HEK293 (cell line): ENCODE measurements at regions not wholly inside any gene's neighbourhood (a gene's known extent, or its start where the extent isn't known, plus 50 kb on each side); places are given as distances from the start of the nearest gene placed in this dataset.

Experiments
- CTCF ChIA-PET: fragments of 350-600 bp; formaldehyde crosslinking; extraction: SDS; loops from one replicate; lab custom pipeline; 2021; ENCODE audit warnings: antibody characterized with exemption; lab: Yijun Ruan, JAX
- POLR2A ChIA-PET: fragments of 300-600 bp; formaldehyde crosslinking; extraction: SDS; loops from one replicate; lab custom pipeline; 2020; ENCODE audit warnings: antibody characterized with exemption, inconsistent platforms; lab: Yijun Ruan, JAX
- H3K27ac ChIP-seq: fragments of 200-500 bp; sonication (Bioruptor generic); 2 replicates; pipeline ENCODE4 v1.5.1; 2014; ENCODE audit warnings: low read depth, low read length, control low read depth, inconsistent platforms; ENCODE audit errors: extremely low read depth
- H3K36me3 ChIP-seq, 2 experiments: fragments of 200-500 bp in 1 of 2; sonication (Bioruptor generic) in 1 of 2; 1 replicate in 1 of 2; 2 replicates in 1 of 2; pipeline ENCODE4 v1.5.1; 2014 to 2017; ENCODE audit warnings: inconsistent platforms in 2 of 2, low read length in 2 of 2; ENCODE audit not compliant: control insufficient read depth in 2 of 2, insufficient read depth in 1 of 2
- H3K4me1 ChIP-seq: fragments of 200-500 bp; sonication (Bioruptor generic); 2 replicates; pipeline ENCODE4 v1.5.1; 2014; ENCODE audit warnings: mild to moderate bottlenecking, low read length, inconsistent platforms; ENCODE audit not compliant: control insufficient read depth, insufficient read depth
- H3K4me3 ChIP-seq: 2 replicates; pipeline ENCODE4 v1.5.1; 2011; ENCODE audit warnings: low read depth, mild to moderate bottlenecking, control low read depth, low read length, moderate library complexity
- H3K9me3 ChIP-seq: fragments of 200-500 bp; sonication (Bioruptor generic); 2 replicates; pipeline ENCODE4 v1.5.1; 2014; ENCODE audit warnings: low read depth, low read length, inconsistent platforms; ENCODE audit not compliant: control insufficient read depth, insufficient read depth
- BCL11A ChIP-seq: fragments of 450-650 bp; formaldehyde crosslinking; IDR thresholded peaks from 2 replicates; pipeline ENCODE4 v1.5.1; 2016; ENCODE audit warnings: low read depth, missing biosample characterization, missing genetic modification characterization
- FEZF1 ChIP-seq: fragments of 450-650 bp; formaldehyde crosslinking; IDR thresholded peaks from 2 replicates; pipeline ENCODE4 v1.5.1; 2016; ENCODE audit warnings: missing biosample characterization, missing genetic modification characterization
- GLI2 ChIP-seq: fragments of 450-650 bp; formaldehyde crosslinking; IDR thresholded peaks from 2 replicates; pipeline ENCODE4; 2017; ENCODE audit warnings: missing biosample characterization, missing genetic modification characterization, low read depth, borderline replicate concordance
- KLF16 ChIP-seq: fragments of 450-650 bp; formaldehyde crosslinking; IDR thresholded peaks from 2 replicates; pipeline ENCODE4 v1.5.1; 2017; ENCODE audit warnings: missing biosample characterization, missing genetic modification characterization
- KLF8 ChIP-seq: fragments of 450-650 bp; formaldehyde crosslinking; IDR thresholded peaks from 2 replicates; pipeline ENCODE4 v1.5.1; 2016; ENCODE audit warnings: missing biosample characterization, missing genetic modification characterization
- OSR2 ChIP-seq: fragments of 450-650 bp; formaldehyde crosslinking; IDR thresholded peaks from 2 replicates; pipeline ENCODE4 v1.5.1; 2016; ENCODE audit warnings: missing biosample characterization, missing genetic modification characterization
- YY1 ChIP-seq: fragments of 450-650 bp; formaldehyde crosslinking; IDR thresholded peaks from 2 replicates; pipeline ENCODE4 v1.5.1; 2018; ENCODE audit warnings: missing biosample characterization, missing genetic modification characterization
- YY2 ChIP-seq: fragments of 450-650 bp; formaldehyde crosslinking; IDR thresholded peaks from 2 replicates; pipeline ENCODE4 v1.5.1; 2016; ENCODE audit warnings: missing biosample characterization, missing genetic modification characterization
- ZBTB7A ChIP-seq: fragments of 450-650 bp; formaldehyde crosslinking; IDR thresholded peaks from 2 replicates; pipeline ENCODE4 v1.5.1; 2016; ENCODE audit warnings: low read depth, missing biosample characterization, missing genetic modification characterization
- ZNF157 ChIP-seq: fragments of 450-650 bp; formaldehyde crosslinking; IDR thresholded peaks from 2 replicates; pipeline ENCODE4 v1.5.1; 2016; ENCODE audit warnings: missing biosample characterization, missing genetic modification characterization
- ZNF174 ChIP-seq: fragments of 450-650 bp; formaldehyde crosslinking; IDR thresholded peaks from 2 replicates; pipeline ENCODE4 v1.5.0; 2017; ENCODE audit warnings: missing biosample characterization, mild to moderate bottlenecking, missing genetic modification characterization
- ZNF184 ChIP-seq: fragments of 450-650 bp; IDR thresholded peaks from 2 replicates; pipeline ENCODE4 v1.5.1; 2018; ENCODE audit warnings: missing biosample characterization, mild to moderate bottlenecking, missing genetic modification characterization
- ZNF19 ChIP-seq: fragments of 450-650 bp; formaldehyde crosslinking; IDR thresholded peaks from 2 replicates; pipeline ENCODE4; 2016; ENCODE audit warnings: missing biosample characterization, missing genetic modification characterization, low read depth
- ZNF366 ChIP-seq: fragments of 450-650 bp; formaldehyde crosslinking; conservative IDR thresholded peaks from 2 replicates; pipeline ENCODE4 v1.5.1; 2016; ENCODE audit warnings: missing biosample characterization, missing genetic modification characterization
- ZNF394 ChIP-seq: fragments of 450-650 bp; formaldehyde crosslinking; IDR thresholded peaks from 2 replicates; pipeline ENCODE4 v1.5.1; 2016; ENCODE audit warnings: missing biosample characterization, missing genetic modification characterization, mild to moderate bottlenecking, moderate library complexity, borderline replicate concordance
- ZNF529 ChIP-seq: fragments of 450-650 bp; formaldehyde crosslinking; IDR thresholded peaks from 2 replicates; pipeline ENCODE4 v1.5.1; 2017; ENCODE audit warnings: missing genetic modification characterization, missing biosample characterization; ENCODE audit not compliant: insufficient replicate concordance
- ZNF610 ChIP-seq: fragments of 450-650 bp; formaldehyde crosslinking; IDR thresholded peaks from 2 replicates; pipeline ENCODE4 v1.5.1; 2016; ENCODE audit warnings: missing biosample characterization, missing genetic modification characterization, borderline replicate concordance
- ZNF791 ChIP-seq: fragments of 450-650 bp; formaldehyde crosslinking; IDR thresholded peaks from 2 replicates; pipeline ENCODE4 v1.5.1; 2016; ENCODE audit warnings: missing biosample characterization, missing genetic modification characterization
- ZSCAN30 ChIP-seq: fragments of 450-650 bp; IDR thresholded peaks from 2 replicates; pipeline ENCODE4 v1.5.1; 2018; ENCODE audit warnings: missing biosample characterization, mild to moderate bottlenecking, missing genetic modification characterization, moderate library complexity
- TF ChIP-seq, protein P1 (sequence below): fragments of 450-650 bp; IDR thresholded peaks from 2 replicates; pipeline ENCODE4 v1.5.1; 2018; ENCODE audit warnings: missing biosample characterization, mild to moderate bottlenecking, missing genetic modification characterization
- TF ChIP-seq, protein P2 (sequence below): fragments of 450-650 bp; formaldehyde crosslinking; IDR thresholded peaks from 2 replicates; pipeline ENCODE4 v1.5.1; 2016; ENCODE audit warnings: missing biosample characterization, missing genetic modification characterization
- TF ChIP-seq, protein P3 (sequence below): fragments of 450-650 bp; formaldehyde crosslinking; IDR thresholded peaks from 2 replicates; pipeline ENCODE4 v1.5.1; 2016; ENCODE audit warnings: missing biosample characterization, missing genetic modification characterization, borderline replicate concordance
- TF ChIP-seq, protein P4 (sequence below): fragments of 450-650 bp; formaldehyde crosslinking; IDR thresholded peaks from 2 replicates; pipeline ENCODE4 v1.5.1; 2016; ENCODE audit warnings: missing biosample characterization, missing genetic modification characterization

DNA sequence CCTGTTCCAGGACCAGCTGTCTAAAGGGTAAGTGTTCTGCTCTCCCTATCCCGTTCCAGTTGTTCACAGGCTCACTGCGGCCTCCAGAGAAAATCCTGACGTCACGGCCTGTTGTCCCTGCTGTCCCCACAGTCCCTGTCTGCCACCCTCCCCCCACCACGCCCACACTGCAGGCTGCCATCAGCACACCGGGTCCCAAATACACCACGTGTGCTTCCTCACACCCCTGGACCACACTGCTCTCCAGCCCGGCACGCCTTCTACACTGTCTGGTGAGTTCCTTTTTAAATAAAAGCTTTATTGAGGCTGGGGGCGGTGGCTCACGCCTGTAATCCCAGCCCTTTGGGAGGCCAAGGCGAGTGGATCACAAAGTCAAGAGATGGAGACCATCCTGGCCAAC is 88.3 kb upstream of the RUFY1 start (continued):
- TF ChIP-seq ZNF174 (tag by site-specific recombination), result no peak
- TF ChIP-seq ZNF366 (tag by site-specific recombination), result no peak
- no peak for TF ChIP-seq ZNF394 (tag by site-specific recombination)
- no peak for TF ChIP-seq KLF8 (tag by site-specific recombination)
- no peak for TF ChIP-seq GLI2 (tag by site-specific recombination)
- no peak for TF ChIP-seq ZSCAN30 (tag by site-specific recombination)
- TF ChIP-seq, protein P1, sequence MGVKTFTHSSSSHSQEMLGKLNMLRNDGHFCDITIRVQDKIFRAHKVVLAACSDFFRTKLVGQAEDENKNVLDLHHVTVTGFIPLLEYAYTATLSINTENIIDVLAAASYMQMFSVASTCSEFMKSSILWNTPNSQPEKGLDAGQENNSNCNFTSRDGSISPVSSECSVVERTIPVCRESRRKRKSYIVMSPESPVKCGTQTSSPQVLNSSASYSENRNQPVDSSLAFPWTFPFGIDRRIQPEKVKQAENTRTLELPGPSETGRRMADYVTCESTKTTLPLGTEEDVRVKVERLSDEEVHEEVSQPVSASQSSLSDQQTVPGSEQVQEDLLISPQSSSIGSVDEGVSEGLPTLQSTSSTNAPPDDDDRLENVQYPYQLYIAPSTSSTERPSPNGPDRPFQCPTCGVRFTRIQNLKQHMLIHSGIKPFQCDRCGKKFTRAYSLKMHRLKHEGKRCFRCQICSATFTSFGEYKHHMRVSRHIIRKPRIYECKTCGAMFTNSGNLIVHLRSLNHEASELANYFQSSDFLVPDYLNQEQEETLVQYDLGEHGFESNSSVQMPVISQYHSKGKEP, result no peak
- TF ChIP-seq, protein P2, sequence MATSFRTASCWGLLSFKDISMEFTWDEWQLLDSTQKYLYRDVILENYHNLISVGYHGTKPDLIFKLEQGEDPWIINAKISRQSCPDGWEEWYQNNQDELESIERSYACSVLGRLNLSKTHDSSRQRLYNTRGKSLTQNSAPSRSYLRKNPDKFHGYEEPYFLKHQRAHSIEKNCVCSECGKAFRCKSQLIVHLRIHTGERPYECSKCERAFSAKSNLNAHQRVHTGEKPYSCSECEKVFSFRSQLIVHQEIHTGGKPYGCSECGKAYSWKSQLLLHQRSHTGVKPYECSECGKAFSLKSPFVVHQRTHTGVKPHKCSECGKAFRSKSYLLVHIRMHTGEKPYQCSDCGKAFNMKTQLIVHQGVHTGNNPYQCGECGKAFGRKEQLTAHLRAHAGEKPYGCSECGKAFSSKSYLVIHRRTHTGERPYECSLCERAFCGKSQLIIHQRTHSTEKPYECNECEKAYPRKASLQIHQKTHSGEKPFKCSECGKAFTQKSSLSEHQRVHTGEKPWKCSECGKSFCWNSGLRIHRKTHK (tag by site-specific recombination), result no peak
- no peak for TF ChIP-seq YY2 (tag by site-specific recombination)
- no peak for TF ChIP-seq ZNF157 (tag by site-specific recombination)
- TF ChIP-seq ZNF610, result no peak
- TF ChIP-seq KLF16 (tag by site-specific recombination), result no peak

DNA sequence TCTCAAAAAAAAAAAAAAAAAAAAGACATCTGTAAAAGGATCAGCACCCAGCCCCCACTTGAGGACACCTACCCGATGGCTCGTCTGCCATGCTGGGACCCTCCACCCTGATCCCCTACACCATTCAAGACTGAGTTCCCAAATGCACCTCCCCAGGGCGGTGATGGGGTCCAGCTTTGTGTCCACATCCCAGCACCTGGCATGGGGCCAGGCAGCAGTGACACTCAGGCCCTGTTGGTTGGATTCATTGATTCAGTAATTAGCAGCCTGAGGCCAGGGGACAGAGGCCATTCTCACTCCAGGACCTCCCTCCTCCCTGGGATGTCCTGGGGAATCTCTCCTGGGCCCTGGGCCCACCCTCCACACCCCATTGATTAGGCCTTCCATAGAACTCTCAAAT is 88.8 kb upstream of the RUFY1 start:
- Histone ChIP-seq H3K4me1 (no peaks in the 10 kb centered on the region), H3K4me3 (no peak overlapping the region), H3K9me3 (0 out of 2 replicates have a peak, but pooled peaks cover 2% of the 10 kb centered on the region)
- TF ChIP-seq FEZF1 (no peak), ZNF529 (tag by site-specific recombination) (no peak), OSR2 (no peak), YY1 (no peak), BCL11A (tag by site-specific recombination) (no peak), ZNF791 (tag by site-specific recombination) (no peak), ZNF19 (no peak), ZNF184 (tag by site-specific recombination) (no peak), ZBTB7A (tag by site-specific recombination) (no peak)
- TF ChIP-seq, protein P3, sequence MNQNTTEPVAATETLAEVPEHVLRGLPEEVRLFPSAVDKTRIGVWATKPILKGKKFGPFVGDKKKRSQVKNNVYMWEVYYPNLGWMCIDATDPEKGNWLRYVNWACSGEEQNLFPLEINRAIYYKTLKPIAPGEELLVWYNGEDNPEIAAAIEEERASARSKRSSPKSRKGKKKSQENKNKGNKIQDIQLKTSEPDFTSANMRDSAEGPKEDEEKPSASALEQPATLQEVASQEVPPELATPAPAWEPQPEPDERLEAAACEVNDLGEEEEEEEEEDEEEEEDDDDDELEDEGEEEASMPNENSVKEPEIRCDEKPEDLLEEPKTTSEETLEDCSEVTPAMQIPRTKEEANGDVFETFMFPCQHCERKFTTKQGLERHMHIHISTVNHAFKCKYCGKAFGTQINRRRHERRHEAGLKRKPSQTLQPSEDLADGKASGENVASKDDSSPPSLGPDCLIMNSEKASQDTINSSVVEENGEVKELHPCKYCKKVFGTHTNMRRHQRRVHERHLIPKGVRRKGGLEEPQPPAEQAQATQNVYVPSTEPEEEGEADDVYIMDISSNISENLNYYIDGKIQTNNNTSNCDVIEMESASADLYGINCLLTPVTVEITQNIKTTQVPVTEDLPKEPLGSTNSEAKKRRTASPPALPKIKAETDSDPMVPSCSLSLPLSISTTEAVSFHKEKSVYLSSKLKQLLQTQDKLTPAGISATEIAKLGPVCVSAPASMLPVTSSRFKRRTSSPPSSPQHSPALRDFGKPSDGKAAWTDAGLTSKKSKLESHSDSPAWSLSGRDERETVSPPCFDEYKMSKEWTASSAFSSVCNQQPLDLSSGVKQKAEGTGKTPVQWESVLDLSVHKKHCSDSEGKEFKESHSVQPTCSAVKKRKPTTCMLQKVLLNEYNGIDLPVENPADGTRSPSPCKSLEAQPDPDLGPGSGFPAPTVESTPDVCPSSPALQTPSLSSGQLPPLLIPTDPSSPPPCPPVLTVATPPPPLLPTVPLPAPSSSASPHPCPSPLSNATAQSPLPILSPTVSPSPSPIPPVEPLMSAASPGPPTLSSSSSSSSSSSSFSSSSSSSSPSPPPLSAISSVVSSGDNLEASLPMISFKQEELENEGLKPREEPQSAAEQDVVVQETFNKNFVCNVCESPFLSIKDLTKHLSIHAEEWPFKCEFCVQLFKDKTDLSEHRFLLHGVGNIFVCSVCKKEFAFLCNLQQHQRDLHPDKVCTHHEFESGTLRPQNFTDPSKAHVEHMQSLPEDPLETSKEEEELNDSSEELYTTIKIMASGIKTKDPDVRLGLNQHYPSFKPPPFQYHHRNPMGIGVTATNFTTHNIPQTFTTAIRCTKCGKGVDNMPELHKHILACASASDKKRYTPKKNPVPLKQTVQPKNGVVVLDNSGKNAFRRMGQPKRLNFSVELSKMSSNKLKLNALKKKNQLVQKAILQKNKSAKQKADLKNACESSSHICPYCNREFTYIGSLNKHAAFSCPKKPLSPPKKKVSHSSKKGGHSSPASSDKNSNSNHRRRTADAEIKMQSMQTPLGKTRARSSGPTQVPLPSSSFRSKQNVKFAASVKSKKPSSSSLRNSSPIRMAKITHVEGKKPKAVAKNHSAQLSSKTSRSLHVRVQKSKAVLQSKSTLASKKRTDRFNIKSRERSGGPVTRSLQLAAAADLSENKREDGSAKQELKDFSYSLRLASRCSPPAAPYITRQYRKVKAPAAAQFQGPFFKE (tag by site-specific recombination), result no peak
- TF ChIP-seq, protein P4, sequence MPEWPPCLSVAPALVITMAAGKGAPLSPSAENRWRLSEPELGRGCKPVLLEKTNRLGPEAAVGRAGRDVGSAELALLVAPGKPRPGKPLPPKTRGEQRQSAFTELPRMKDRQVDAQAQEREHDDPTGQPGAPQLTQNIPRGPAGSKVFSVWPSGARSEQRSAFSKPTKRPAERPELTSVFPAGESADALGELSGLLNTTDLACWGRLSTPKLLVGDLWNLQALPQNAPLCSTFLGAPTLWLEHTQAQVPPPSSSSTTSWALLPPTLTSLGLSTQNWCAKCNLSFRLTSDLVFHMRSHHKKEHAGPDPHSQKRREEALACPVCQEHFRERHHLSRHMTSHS (tag by site-specific recombination), result no peak
- TF ChIP-seq, all 188 proteins: peak for 0
- Histone ChIP-seq H3K36me3 (no peaks in the 10 kb centered on the region), H3K27ac (no peak overlapping the region)
- ChIA-PET CTCF (no interaction called here), POLR2A (no interaction called here)
